Activated T-cell treated with anti-CD3 and anti-CD28 coated beads, Interleukin-2, amount 50 U/mL, for 72 hours (primary cell): ENCODE measurements at regions not wholly inside any gene's neighbourhood (a gene's known extent, or its start where the extent isn't known, plus 50 kb on each side); places are given as distances from the start of the nearest gene placed in this dataset.

ENCODE experiments used
- ATAC-seq, 2 donors: fragments of 150-1000 bp; cut with Tn5 transposase; replicated peaks in 1 of 2; 2 replicates each; pipeline ENCODE4 v1.10.0; 2021; ENCODE audit warnings: moderate library complexity in 2 of 2, mild to moderate bottlenecking in 1 of 2
- DNase-seq, 2 donors: peaks; one replicate each; pipeline ENCODE4 v3.0.0; 2021 to 2022; ENCODE audit warnings: mixed read lengths in 1 of 2
- H3K27ac Mint-ChIP-seq: one replicate; pipeline ENCODE4 v1.8.0; 2022; ENCODE audit warnings: mild to moderate bottlenecking, moderate library complexity, mixed read lengths
- H3K27me3 Mint-ChIP-seq: one replicate; pipeline ENCODE4 v1.8.0; 2022; ENCODE audit warnings: low read depth, mixed read lengths
- H3K36me3 Mint-ChIP-seq, 2 donors: one replicate each; pipeline ENCODE4 v1.8.0; 2022; ENCODE audit warnings: mixed read lengths in 2 of 2, mild to moderate bottlenecking in 1 of 2; ENCODE audit not compliant: insufficient read depth in 2 of 2
- H3K4me1 Mint-ChIP-seq: one replicate; pipeline ENCODE4 v1.8.0; 2022; ENCODE audit warnings: low read depth, mixed read lengths
- H3K4me3 Mint-ChIP-seq, 2 donors: one replicate each; pipeline ENCODE4 v1.8.0; 2022; ENCODE audit warnings: mild to moderate bottlenecking in 2 of 2, mixed read lengths in 2 of 2, moderate library complexity in 2 of 2
- H3K9me3 Mint-ChIP-seq, 2 donors: one replicate each; pipeline ENCODE4 v1.8.0; 2022; ENCODE audit warnings: mixed read lengths in 2 of 2

DNA sequence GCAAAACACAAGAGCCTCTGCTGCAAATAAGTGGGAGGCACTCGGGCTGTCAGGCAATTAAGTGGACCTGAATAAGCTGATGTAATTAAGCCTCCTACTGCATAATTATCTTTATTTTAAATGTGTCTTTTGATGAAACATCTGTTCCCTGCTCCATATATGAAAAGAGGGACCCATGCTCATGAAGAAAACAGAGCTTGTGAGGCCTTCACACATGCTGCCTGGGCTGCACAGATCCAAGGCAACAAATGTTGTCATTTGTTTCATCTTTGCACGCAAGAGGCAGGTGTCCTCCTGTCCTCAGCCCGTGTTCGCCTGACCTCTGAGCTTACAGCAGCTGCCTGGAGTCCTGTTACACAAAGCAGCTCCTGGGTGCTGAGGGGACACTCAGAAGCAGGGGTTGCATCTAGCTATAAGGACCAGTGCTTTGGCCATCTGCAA lies 381.1 kb downstream of the ZNF608 start:
- ATAC-seq (no peak), DNase-seq (no peak)
- no peak overlapping the region for H3K27ac Mint-ChIP-seq
- H3K27me3 Mint-ChIP-seq, result no peaks in the 10 kb centered on the region
- H3K4me1 Mint-ChIP-seq, result no peaks in the 10 kb centered on the region
- no peak overlapping the region for H3K4me3 Mint-ChIP-seq
- H3K36me3 Mint-ChIP-seq, result no peaks in the 10 kb centered on the region
- peaks cover 2% of the 10 kb centered on the region in 2 donors for H3K9me3 Mint-ChIP-seq

DNA sequence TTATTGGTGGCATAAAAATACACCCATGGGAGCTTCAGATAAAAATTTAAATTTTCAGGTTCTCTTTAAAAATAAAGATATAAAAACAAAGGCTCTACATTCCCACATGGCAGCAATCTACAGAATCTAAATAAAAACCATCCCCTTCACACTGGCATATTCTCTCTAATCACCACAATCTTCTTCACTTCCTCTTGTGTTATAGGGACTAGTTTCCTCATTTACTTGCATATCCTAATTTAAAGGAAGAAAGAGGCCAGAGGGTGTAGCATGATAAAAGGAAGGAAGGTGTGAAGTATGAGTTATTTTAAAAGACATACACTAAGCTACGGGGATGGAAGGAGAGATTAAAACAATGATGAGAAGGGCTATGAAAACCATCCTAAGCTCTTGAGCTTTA lies 390.5 kb downstream of the ZNF608 start:
- Mint-ChIP-seq H3K36me3 (no peaks in the 10 kb centered on the region), H3K27ac (no peak overlapping the region), H3K9me3 (peaks cover 2 to 5% of the 10 kb centered on the region in 2 donors), H3K4me3 (no peak overlapping the region), H3K4me1 (no peaks in the 10 kb centered on the region), H3K27me3 (no peaks in the 10 kb centered on the region)
- no peak for DNase-seq
- ATAC-seq, result no peak

DNA sequence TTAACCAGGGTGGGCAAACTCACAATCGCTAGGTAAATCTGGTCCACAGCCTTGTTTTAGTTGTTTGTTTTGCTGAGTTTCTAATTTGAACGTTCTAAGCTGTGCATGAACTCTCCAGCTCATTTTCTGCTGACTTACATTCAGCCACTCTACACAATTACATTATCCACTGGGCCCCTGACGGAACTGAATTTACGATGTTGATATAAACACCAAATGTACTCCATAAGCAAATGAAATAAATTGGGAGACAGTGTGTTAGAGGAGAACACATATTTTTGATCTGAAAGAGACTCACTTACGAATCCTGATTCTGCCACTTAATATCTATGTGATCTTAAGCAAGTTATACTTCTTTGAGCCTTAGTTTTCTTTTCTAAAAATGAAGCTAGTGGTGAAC lies 393.4 kb downstream of the ZNF608 start:
- H3K4me1 Mint-ChIP-seq, result no peaks in the 10 kb centered on the region
- peaks cover 0 to 6% of the 10 kb centered on the region in 2 donors for H3K9me3 Mint-ChIP-seq
- no peaks in the 10 kb centered on the region for H3K27me3 Mint-ChIP-seq
- no peak overlapping the region for H3K27ac Mint-ChIP-seq
- no peak for DNase-seq
- ATAC-seq, result no peak
- no peaks in the 10 kb centered on the region for H3K36me3 Mint-ChIP-seq
- no peak overlapping the region for H3K4me3 Mint-ChIP-seq

DNA sequence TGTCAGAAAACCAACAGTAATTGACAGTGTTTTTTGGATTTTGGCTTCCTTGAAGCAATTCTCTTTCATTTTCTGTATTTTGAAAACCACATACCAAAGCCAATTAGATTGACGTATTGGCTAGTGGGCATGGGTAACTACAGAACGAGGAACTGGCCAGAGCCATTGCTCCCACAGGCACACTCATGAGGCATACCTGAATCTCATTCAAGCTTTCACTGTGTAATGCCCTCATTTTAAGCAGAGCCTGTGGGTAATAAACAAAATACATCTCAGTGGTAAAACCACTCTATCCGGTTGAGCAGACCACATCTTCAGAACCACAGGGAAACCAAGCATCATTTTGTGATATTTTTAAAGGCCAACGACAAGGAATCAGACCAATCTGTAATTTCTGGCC lies 394.1 kb downstream of the ZNF608 start:
- no peaks in the 10 kb centered on the region for H3K27me3 Mint-ChIP-seq
- no peaks in the 10 kb centered on the region for H3K4me1 Mint-ChIP-seq
- no peak overlapping the region for H3K4me3 Mint-ChIP-seq
- ATAC-seq (no peak), DNase-seq (no peak)
- no peaks in the 10 kb centered on the region for H3K36me3 Mint-ChIP-seq
- H3K9me3 Mint-ChIP-seq, result peaks cover 0 to 6% of the 10 kb centered on the region in 2 donors
- H3K27ac Mint-ChIP-seq, result no peak overlapping the region

DNA sequence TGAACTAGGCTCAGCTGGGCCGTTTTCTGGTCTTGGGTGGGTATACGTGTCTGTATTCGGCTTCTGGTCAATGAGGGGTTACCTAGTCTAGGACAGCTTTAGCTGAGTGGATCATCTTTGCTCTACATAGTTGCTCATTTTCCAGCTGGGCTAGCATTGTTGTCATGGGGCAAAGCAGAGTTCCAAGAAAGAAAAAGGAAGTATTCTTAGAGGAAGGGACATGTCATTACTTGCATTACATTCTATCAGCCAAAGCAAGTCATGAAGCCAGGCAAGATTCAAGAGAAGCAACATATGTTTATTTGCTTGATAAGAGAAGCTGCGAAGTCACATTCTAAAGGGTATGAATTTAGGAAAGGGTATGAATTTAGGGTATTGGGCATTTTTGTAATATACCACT lies 396.5 kb downstream of the ZNF608 start:
- H3K4me3 Mint-ChIP-seq, result no peak overlapping the region
- ATAC-seq (no peak), DNase-seq (no peak)
- no peaks in the 10 kb centered on the region for H3K4me1 Mint-ChIP-seq
- H3K27ac Mint-ChIP-seq, result no peak overlapping the region
- H3K9me3 Mint-ChIP-seq, result peaks cover 0 to 2% of the 10 kb centered on the region in 2 donors
- no peaks in the 10 kb centered on the region for H3K36me3 Mint-ChIP-seq
- no peaks in the 10 kb centered on the region for H3K27me3 Mint-ChIP-seq

DNA sequence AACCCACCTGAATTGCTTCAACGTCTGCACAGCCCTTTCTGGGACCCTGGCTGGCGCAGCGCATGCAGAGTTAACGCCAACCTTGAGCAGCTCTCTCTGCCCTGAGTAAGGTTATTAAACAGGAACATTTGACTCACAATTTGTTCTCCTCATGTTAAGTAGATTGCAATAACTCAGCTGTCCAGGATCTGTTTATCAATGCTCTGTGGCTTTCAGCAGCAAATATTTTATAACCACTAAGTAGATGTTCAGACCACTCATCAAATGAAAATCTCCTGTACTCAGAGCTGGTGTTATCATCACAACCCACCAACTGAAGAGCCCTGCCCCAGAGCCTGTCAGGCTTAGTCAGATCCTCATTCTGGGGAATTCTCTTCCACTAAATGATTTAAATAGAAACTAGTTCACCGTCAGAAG lies 403.0 kb downstream of the ZNF608 start:
- Mint-ChIP-seq H3K27ac (no peak overlapping the region), H3K27me3 (no peaks in the 10 kb centered on the region), H3K36me3 (no peaks in the 10 kb centered on the region), H3K4me3 (no peak overlapping the region), H3K9me3 (peaks cover 0 to 2% of the 10 kb centered on the region in 2 donors), H3K4me1 (no peaks in the 10 kb centered on the region)
- DNase-seq, result no peak
- ATAC-seq, result peak; percentile 51 to 53

DNA sequence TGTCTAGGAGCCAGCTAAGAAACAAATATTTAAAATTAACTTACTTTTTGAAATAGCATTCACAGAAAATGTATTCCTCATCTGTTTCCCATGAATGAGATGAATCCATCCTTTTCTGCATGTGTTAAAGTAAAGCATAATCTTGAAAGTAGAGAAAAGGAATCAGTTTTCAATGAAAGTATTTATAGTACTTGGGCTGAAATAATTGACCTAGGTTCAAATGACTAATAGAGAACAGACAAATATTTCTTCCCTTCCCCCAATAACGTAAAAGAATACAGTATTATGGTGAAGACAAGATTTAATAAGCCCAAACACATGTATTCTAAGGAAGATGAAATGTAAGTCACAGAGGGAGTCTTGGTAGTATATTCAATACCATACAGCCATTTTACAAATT lies 403.5 kb downstream of the ZNF608 start:
- H3K27ac Mint-ChIP-seq, result no peak overlapping the region
- DNase-seq (no peak), ATAC-seq (no peak)
- peaks cover 0 to 2% of the 10 kb centered on the region in 2 donors for H3K9me3 Mint-ChIP-seq
- H3K4me3 Mint-ChIP-seq, result no peak overlapping the region
- no peaks in the 10 kb centered on the region for H3K27me3 Mint-ChIP-seq
- H3K36me3 Mint-ChIP-seq, result no peaks in the 10 kb centered on the region
- no peaks in the 10 kb centered on the region for H3K4me1 Mint-ChIP-seq

DNA sequence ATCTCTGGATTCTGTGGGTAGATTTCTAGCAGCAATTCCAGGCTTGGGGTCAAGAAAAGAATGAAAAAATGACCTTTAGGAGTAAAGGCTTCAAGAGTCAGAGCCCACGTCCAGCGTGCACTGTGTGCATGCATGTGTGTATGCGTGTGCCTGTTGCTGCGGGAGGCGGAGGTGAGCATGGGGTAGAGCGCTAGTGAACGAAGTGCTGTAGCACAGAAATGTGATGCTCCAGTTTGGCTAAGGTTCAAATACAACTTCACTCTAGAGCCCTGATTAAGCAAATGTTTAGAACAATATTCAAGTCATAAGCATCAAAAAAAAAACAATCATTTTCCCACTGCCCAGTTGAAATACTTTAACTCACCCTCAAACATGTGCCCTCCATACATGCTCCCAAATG lies 403.9 kb downstream of the ZNF608 start:
- Mint-ChIP-seq H3K9me3 (peaks cover 0 to 2% of the 10 kb centered on the region in 2 donors), H3K27me3 (no peaks in the 10 kb centered on the region), H3K27ac (no peak overlapping the region), H3K4me3 (no peak overlapping the region), H3K4me1 (no peaks in the 10 kb centered on the region), H3K36me3 (no peaks in the 10 kb centered on the region)
- no peak for ATAC-seq
- DNase-seq, result no peak

DNA sequence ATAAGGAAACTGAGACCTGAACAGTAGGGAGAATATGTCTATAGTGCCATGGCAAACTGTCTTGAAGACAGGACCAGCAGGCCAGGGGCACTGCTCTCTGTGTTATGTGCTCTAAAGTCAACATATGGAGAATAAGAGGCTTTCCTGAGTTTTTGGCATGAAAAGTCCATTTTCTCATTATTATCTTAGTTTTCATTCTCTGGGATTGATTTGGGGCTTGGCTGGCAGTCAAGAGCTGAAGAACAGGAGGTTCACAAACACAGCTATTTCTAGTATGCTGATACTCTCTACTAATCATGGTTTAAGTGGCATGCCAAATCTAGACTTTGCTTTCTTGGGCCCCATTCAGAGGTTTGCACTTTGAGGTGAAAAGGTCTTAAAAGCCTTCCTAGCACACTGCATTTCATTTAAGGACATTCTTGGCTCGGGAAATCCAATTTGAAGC lies 404.4 kb downstream of the ZNF608 start:
- Mint-ChIP-seq H3K9me3 (peaks cover 0 to 2% of the 10 kb centered on the region in 2 donors), H3K27ac (no peak overlapping the region), H3K4me1 (no peaks in the 10 kb centered on the region), H3K4me3 (no peak overlapping the region), H3K27me3 (no peaks in the 10 kb centered on the region), H3K36me3 (no peaks in the 10 kb centered on the region)
- ATAC-seq (no peak), DNase-seq (no peak)

DNA sequence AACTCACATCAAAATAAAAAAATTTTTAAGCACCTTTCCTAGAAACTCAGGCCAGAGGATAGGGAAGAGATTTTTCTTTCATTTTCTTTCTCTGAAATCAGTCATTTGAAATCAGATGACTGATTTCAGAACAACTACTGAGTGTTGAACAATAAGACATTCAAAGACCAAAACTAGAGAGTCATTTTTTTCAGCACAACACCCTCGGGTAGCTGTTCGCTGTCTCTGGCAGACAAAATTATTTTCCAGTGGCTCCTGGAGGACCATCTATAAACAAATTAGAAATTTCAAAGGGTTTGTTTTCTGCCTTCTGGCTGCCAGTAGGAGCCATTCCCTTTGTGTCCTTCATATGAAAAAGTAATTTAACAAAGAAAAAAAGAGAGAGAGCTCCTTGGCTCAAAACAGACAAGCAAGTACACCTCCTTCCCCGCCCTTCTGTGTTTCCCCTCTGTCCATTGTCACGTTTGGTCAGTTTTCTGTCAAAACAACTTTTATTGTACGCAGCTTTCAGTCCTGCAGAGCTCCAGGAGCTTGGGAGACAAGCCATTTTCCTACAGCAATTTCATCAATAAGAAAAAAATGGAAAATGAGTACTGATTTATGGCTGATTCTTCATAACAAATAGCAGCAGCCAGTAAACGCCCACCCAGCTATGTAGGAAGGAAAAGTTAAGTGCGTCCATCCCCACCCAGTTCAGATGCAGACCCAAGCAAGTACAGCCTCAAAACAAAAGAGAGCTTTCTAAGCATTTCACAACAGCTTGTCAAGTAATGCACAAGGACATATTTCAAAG lies 405.2 kb downstream of the ZNF608 start:
- DNase-seq (no peak), ATAC-seq (no peak)
- no peak overlapping the region for H3K4me3 Mint-ChIP-seq
- H3K27me3 Mint-ChIP-seq, result no peaks in the 10 kb centered on the region
- H3K36me3 Mint-ChIP-seq, result no peaks in the 10 kb centered on the region
- H3K9me3 Mint-ChIP-seq, result peaks cover 0 to 2% of the 10 kb centered on the region in 2 donors
- H3K27ac Mint-ChIP-seq, result no peak overlapping the region
- no peaks in the 10 kb centered on the region for H3K4me1 Mint-ChIP-seq

DNA sequence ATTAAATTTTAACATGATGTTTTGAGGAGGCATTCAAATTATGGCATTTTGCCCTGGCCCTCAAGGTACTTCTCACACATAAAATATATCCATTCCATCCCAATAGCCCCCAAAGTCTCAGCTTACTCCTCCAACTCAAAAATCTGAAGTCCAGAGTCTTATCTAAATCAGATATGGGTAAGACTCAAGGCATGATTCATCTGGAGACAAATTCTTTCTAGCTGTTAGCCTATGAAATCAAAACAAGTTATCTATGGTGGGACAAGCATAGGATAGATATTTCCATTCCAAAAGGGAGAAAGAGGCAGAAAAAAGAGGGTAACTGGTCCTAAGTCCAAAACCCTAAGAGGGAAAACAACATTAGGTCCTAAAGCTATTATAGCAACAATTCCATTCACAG lies 408.4 kb downstream of the ZNF608 start:
- Mint-ChIP-seq H3K4me3 (no peak overlapping the region), H3K27me3 (no peaks in the 10 kb centered on the region), H3K36me3 (no peaks in the 10 kb centered on the region), H3K27ac (no peak overlapping the region), H3K9me3 (peaks cover 0 to 2% of the 10 kb centered on the region in 2 donors), H3K4me1 (no peaks in the 10 kb centered on the region)
- DNase-seq, result no peak
- ATAC-seq, result no peak

DNA sequence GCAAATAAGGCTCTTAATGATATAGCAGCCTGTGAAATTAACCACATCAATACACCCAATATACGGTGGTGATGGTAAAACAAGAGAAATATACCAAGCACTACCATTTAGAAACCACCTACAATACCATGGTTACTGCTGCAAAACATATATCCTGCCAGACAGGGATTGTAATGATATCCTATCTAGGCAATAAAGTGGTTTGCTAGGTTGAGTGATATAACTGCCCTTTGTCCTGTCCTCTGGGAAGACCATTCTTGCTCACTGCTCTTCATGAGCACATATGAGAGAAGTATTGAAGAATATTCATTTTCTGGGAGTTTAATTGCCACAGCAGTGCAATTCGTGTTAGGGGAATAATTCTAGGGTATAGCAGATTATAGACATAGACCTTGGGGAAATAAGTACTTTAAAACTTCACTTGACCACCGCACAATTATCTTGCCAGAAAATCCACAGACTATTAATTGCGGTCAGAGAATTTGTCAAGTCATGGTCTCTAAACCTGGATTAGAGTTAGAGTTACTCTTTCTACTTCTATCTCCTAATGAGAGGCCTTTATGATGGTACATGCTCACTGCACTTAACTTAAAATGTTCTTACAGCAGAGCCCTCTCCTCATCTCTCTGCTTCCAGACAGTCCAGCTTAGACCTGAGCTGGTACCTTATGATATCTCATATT lies 413.0 kb downstream of the ZNF608 start:
- peaks cover 8% of the 10 kb centered on the region for H3K27me3 Mint-ChIP-seq

DNA sequence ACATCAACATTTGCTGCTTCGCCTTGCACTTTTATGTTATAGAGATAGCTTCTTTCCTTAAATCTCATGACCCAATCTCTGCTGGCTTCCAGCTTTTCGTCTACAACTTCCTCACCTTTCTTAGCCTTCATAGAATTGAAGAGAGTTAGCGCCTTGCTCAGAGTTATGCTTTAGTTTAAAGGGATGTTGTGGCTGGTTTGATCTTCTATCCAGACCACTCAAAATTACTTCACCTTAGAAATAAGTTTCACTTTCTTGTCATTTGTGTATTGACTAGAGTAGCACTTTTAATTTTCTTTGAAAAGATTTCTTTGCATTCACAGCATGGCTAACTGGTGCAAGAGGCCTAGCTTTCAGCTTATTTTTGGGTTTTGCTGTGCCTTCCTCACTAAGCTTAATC lies 414.2 kb downstream of the ZNF608 start:
- peaks cover 8% of the 10 kb centered on the region for H3K27me3 Mint-ChIP-seq
- no peak overlapping the region for H3K4me3 Mint-ChIP-seq
- H3K36me3 Mint-ChIP-seq, result no peaks in the 10 kb centered on the region
- H3K4me1 Mint-ChIP-seq, result no peaks in the 10 kb centered on the region
- no peak overlapping the region for H3K27ac Mint-ChIP-seq
- DNase-seq (no peak), ATAC-seq (no peak)
- peaks cover 2 to 6% of the 10 kb centered on the region in 2 donors for H3K9me3 Mint-ChIP-seq

More for the DNA sequence above, 413.0 kb downstream of the ZNF608 start:
- no peaks in the 10 kb centered on the region for H3K4me1 Mint-ChIP-seq
- no peaks in the 10 kb centered on the region for H3K36me3 Mint-ChIP-seq
- H3K27ac Mint-ChIP-seq, result no peak overlapping the region
- DNase-seq (no peak), ATAC-seq (no peak)
- H3K4me3 Mint-ChIP-seq, result no peak overlapping the region
- H3K9me3 Mint-ChIP-seq, result peaks cover 2 to 6% of the 10 kb centered on the region in 2 donors
